Stimulated activated naive CD8-positive, alpha-beta T cell treated with anti-CD3 and anti-CD28 coated beads, Interleukin-15, Interleukin-2, amounts not matched to agents 100 U/mL and 50 U/mL, for 24 hours (primary cell): ENCODE measurements at regions not wholly inside any gene's neighbourhood (a gene's known extent, or its start where the extent isn't known, plus 50 kb on each side); places are given as distances from the start of the nearest gene placed in this dataset.
"Not testable (repeated sequence)": the region's sequence is repeated elsewhere in the genome, so short reads cannot be mapped to it uniquely, and the experiment has no call there.

Experiments
- ATAC-seq: fragments of 150-1000 bp; cut with Tn5 transposase; one replicate; pipeline ENCODE4 v1.10.0; 2021
- DNase-seq: peaks from one replicate; pipeline ENCODE4 v3.0.0; 2021

DNA sequence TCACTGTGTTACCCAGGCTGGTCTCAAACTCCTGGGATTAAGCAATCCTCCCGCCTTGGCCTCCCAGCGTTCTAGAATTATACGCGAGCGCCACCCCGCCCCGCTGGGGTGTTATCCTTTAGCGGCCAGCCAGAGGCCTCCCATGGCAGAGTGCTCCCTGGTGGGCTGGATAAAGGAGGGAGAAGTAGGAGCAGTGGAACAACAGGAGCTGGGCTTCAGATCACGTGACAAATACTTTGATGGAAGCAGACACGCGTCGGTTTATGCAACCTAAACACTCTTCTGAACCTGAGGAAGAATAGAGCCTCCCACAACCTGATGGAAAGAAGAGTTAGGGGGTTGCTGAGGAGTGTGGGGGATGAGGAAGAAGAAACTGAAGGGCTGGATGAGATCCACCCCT is 2114.0 kb downstream of the TP53TG3F start:
- DNase-seq (no peak), ATAC-seq (no peak)

- no peak for DNase-seq
- ATAC-seq = no peak
These were observed 2114.6 kb downstream of the TP53TG3F start for GRCh38 chr16:35574011-35574410.

DNA sequence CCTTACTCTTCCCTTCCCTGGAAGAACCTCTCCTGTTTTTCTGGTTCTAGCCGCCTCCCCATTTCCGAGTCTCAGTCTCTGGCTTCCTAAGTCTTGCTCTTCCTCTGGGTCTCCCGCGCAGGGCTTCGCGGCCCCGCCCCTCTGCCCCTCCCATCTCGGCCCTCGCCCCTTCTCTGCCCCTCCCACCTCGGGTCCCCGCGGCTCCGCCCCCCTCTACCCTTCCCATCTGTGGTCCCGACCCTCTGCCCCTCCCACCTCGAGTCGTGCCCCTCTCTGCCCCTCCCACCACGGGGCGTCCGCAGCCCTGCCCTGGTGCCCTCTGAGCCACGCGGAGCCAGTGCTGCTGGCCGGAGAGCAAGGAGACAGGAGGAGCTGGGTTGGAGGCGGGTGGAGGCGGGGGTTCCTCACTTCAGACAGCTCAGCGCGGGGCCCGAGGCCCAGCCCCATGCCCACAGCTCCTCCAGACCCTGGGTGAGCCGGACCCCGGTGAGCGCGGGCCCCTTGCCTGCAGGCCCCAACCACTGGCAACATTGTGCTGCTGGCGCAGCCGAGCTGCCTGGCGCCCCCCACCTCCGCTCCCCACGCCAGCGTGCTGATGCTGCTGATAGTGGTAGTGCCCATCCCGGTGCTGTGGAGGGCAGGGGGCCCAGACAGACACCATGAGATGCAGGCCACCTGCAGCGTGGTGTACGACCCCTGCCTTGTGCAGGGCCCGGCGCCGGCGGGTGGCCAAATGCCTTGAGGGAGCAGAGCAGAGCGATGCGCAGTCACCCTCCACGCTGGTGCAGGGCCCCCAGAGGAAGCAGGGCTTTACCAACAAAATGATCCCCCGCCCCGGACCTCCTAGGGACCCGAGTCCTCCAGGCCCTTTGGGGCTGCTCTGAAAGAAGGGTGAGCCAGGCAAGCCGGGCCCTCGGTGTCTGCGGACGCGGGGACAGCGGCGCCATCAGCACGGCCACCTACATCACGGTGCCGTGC is 2115.3 kb downstream of the TP53TG3F start:
- no peak for DNase-seq
- ATAC-seq = no peak

- DNase-seq (no peak), ATAC-seq (no peak)
These were observed 2116.0 kb downstream of the TP53TG3F start for GRCh38 chr16:35575432-35575821.

DNA sequence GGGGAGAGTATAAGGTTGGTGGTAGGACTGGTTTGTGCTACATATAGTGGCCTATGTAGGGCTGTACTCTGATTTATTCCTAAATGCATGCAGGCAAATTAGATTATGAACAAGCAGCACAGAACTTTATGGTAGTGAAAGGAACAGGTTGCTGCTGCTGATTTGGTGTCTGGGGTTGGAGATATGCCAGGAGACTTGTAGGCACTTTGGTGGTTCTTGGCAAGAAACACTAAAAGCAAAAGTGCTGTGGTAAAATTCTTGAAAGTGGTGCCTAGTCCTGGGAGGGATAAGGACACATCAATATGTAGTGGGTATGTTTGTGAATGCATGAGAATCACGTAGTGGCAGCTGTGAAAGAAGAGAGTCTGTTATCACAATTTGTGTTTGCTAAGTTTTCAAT is 2126.0 kb downstream of the TP53TG3F start:
- no peak for ATAC-seq
- DNase-seq = no peak

- not testable (repeated sequence) for DNase-seq
These were observed 2131.5 kb downstream of the TP53TG3F start for GRCh38 chr16:35590913-35591312.

DNA sequence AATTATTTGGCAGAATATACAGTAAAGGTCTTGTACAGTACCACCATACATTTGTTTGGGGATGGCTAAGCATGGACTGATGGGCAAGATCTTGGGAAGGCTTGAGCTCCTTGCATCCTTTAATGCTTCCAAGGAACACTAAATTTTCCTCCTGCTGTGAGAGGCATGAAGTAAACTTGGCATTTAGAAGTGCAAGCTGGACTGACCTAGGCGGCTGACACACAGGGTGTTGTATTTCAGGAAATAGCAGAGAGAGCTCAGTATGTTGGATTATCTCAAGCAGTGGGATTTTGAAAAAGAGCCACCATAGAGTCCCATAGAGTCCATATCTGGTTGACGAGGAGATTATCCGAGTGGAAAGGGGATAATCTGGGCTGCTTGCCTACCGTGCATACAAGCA is 2137.1 kb downstream of the TP53TG3F start:
- no peak for DNase-seq
- no peak for ATAC-seq

More at GRCh38 chr16:35590913-35591312, 2131.5 kb downstream of the TP53TG3F start:
- ATAC-seq = not testable (repeated sequence)

- DNase-seq = no peak
- no peak for ATAC-seq
These were observed 2139.4 kb downstream of the TP53TG3F start for GRCh38 chr16:35598696-35599332.

DNA sequence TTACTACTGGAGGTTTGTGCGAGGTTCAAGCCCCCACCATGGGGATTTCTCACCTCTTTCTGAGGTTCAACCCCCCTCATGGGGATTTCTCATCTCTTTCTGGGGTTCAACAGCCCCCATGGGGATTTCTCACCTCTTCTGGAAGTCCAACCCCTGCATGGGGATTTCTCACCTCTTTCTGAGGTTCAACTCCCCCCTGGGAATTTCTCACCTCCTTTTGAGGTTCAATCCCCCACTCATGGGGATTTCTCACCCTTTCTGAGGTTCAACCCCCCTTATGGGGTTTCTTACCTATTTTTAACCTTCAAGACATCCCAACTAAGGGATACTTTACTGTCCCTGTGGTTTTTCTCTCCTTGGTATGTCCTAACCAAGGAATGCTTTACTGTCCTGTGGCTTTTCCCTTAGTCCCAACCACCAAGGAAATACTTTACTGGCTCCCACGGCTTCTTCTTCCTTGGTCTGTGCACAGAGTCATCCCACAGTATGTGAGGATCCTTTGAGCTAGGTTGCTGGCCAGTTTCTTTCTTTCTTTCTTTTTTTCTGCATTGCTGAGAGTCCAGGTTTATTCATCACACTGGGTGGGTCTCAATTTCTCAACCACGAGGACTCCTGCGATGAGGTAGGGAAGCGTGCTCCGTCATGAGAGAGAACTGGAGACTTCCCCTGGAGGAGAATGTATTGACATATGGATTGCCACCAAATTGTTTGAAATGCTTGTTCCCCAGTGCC is 2140.2 kb downstream of the TP53TG3F start:
- ATAC-seq = no peak
- no peak for DNase-seq

GRCh38 chr16:35600161-35600555 is 2140.7 kb downstream of the TP53TG3F start:
- DNase-seq, ATAC-seq: not testable (repeated sequence)

DNA sequence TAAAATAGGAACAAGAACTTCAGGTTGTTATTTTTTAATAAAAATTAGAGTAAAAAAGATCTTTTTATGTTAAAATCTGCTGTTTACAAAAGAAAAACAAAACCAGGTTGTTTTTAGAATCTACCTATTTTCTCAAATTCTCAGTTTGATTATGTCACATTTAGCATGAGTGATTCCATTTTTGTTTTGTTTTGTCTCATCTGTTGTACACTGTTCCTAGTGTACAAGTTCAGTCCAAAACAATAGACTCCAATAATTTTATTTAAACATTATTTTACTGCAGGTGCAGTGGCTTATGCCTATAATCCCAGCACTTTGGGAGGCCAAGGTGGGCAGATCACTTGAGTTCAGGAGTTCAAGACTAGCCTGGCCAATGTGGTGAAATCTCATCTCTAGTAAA is 2142.7 kb downstream of the TP53TG3F start:
- DNase-seq = no peak
- ATAC-seq = no peak

GRCh38 chr16:35603371-35603770 is 2144.0 kb downstream of the TP53TG3F start:
- not testable (repeated sequence) for ATAC-seq, DNase-seq

DNA sequence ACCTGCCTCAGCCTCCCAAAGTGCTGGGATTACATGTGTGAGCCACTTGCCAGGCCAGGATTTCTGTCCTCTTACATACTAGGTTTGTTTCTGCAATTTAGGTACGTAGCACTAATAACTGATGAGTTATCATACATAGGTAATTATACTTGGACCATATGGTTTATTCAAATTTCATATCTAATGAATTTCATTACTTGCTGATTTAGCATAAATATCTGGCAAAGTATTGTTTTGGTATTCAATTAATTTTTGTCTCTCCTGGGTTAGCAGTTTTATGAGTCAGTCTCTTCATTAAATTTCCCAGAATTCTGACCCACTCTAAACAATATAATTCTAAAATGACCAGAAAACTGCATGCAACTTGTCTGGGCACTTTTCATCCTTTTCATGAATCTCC is 2146.5 kb downstream of the TP53TG3F start:
- no peak for DNase-seq
- no peak for ATAC-seq

DNA sequence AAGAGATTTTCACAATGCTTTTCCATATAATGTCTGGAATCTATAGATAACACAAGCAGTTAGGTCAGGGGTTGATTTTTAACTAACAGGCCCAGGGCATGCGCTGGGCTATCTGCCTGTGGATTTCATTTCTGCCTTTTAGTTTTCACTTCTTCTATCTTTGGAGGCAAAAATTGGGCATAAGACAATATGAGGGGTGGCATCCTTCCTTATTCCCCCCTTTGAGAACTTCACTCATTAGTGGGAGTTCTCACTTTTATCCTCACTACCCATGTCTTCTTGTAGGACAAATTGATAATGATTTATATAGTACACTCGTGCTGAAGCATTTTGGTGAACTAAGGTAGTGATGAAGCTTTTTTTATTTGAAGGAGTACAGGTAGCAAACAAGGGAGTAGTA is 2155.5 kb downstream of the TP53TG3F start:
- not testable (repeated sequence) for ATAC-seq, DNase-seq

GRCh38 chr16:35619176-35619575 is 2159.8 kb downstream of the TP53TG3F start:
- not testable (repeated sequence) for DNase-seq, ATAC-seq

DNA sequence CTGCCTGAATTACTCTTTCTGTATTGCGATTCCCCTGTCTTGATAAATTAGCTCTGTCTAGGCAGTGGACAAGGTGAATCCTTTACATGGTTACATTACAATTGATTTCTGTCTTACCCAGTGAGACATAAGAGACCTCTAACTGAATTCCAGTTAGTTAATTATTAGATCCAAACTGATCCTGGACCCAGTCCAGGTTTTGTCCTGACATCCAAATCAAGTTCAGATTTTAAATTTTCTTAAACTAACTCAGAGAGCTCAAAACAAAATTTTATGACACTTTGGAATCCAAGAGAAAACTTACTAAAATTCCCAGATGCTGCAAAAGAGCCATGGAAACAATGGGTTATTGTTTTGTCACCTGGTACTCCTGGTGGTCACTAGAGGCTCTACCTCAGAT is 2166.6 kb downstream of the TP53TG3F start:
- no peak for DNase-seq
- ATAC-seq = no peak

GRCh38 chr16:35628976-35629375 is 2169.6 kb downstream of the TP53TG3F start:
- ATAC-seq = no peak
- no peak for DNase-seq

DNA sequence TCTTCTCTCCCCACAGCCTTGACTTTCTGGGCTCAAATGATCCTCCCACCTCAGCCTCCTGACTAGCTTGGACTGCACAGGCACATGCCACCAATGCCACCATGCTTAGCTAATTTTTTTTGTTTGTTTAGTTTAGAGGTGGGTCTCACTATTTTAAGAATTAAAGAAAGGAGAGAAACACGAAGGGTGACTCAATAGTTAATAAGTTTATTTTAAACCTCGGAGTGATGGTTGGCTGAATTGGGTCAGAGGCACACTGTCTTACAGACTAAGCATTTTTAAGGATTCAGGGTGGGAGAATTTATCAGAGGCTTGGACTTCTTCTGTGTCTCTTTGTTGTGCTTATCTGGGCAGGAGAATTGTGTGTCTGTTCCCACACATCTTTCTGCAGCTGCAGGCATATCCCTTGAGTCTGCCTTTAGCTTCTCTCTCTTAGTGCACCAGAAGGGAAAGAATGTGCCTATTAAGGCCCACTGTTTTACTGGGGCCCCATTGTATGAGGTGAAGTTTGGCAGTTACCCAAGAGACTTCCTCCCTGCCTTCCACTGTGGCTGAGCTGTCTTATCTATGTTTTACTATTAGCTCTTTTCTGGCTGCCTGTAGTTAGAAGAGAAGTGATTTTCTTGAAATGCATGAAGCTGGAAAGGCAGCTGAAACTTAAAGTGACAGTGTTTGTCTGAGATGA is 2172.0 kb downstream of the TP53TG3F start:
- ATAC-seq = no peak
- DNase-seq = no peak

DNA sequence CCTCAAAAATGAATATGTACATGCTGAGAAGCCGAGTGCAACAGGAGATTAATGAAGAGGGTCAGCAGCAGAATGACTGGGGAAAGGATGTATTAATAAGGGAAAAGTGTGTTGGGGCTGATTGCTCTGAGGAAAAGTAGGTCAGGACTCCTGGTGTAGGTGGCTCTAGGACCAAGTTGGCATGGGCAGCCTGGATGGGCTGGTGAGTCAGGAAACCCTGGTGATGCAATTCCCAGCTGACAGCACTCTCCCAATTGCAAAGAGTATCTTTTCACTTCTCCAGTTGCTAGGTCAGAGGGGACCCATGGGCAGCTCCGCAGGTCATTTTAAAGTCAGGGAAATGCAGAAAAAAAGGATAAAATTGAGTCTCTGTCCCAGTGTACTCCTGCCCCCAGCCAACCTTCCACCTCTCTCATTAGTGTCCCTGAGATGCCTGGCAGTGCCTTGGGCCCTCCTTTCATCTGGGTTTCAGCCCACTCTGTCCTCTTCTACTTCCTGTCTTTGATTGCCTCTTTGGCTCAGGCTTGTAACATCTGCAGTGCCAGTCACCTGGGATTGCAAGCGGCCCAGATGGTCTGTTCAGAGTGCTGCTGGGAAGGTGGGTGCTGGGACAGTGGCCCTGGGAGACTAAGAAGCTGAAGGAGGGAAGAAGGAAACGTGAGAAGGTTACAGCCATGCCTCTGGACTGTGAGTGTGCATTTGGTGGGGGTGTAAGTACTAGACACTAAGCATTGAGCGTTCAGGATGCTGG is 2177.2 kb downstream of the TP53TG3F start:
- ATAC-seq = no peak
- no peak for DNase-seq

GRCh38 chr16:35637683-35638082 is 2178.3 kb downstream of the TP53TG3F start:
- ATAC-seq = no peak
- no peak for DNase-seq
